IgD-negative memory B cell (primary cell): ENCODE measurements at regions not wholly inside any gene's neighbourhood (a gene's known extent, or its start where the extent isn't known, plus 50 kb on each side); places are given as distances from the start of the nearest gene placed in this dataset.
A peak's percentile ranks its signal among the peaks of the same experiment; 100 is the strongest.
"Not testable (repeated sequence)": the region's sequence is repeated elsewhere in the genome, so short reads cannot be mapped to it uniquely, and the experiment has no call there.

Experiments used
- H3K27ac Mint-ChIP-seq, 3 donors: one replicate each; pipeline ENCODE4 v1.8.0; 2020 to 2022; ENCODE audit warnings: mild to moderate bottlenecking in 3 of 3, mixed read lengths in 3 of 3, moderate library complexity in 1 of 3
- H3K27me3 Mint-ChIP-seq: one replicate; pipeline ENCODE4 v1.8.0; 2021; ENCODE audit warnings: mixed read lengths
- H3K36me3 Mint-ChIP-seq: one replicate; pipeline ENCODE4 v1.8.0; 2020; ENCODE audit warnings: mild to moderate bottlenecking, mixed read lengths
- H3K4me1 Mint-ChIP-seq, 3 donors: one replicate each; pipeline ENCODE4 v1.8.0; 2020 to 2022; ENCODE audit warnings: mixed read lengths in 3 of 3, mild to moderate bottlenecking in 1 of 3
- H3K4me3 Mint-ChIP-seq, 4 donors: one replicate each; pipeline ENCODE4 v1.8.0; 2020 to 2022; ENCODE audit warnings: mild to moderate bottlenecking in 4 of 4, mixed read lengths in 4 of 4, moderate library complexity in 3 of 4
- H3K9me3 Mint-ChIP-seq, 3 donors: one replicate each; pipeline ENCODE4 v1.8.0; 2020 to 2021; ENCODE audit warnings: mixed read lengths in 3 of 3, mild to moderate bottlenecking in 1 of 3

GRCh38 chr14:21780429-21781084 is 106.9 kb upstream of the OR4E1 start:
- no peaks in the 10 kb centered on the region for H3K9me3 Mint-ChIP-seq
- no peak overlapping the region for H3K27ac Mint-ChIP-seq
- H3K4me3 Mint-ChIP-seq, result no peak overlapping the region
- H3K36me3 Mint-ChIP-seq, result peaks cover 2% of the 10 kb centered on the region
- no peaks in the 10 kb centered on the region for H3K4me1 Mint-ChIP-seq
- peaks cover 2% of the 10 kb centered on the region for H3K27me3 Mint-ChIP-seq

GRCh38 chr14:21771671-21772070 is 98.1 kb upstream of the OR4E1 start:
- Mint-ChIP-seq H3K27me3 (peaks cover 2% of the 10 kb centered on the region), H3K4me3 (no peak overlapping the region), H3K9me3 (no peaks in the 10 kb centered on the region), H3K36me3 (no peaks in the 10 kb centered on the region), H3K27ac (no peak overlapping the region), H3K4me1 (no peaks in the 10 kb centered on the region)

GRCh38 chr14:21768875-21769257 is 95.2 kb upstream of the OR4E1 start:
- Mint-ChIP-seq H3K4me3 (no peak overlapping the region), H3K36me3 (no peaks in the 10 kb centered on the region), H3K4me1 (no peaks in the 10 kb centered on the region), H3K27ac (no peak overlapping the region), H3K27me3 (no peaks in the 10 kb centered on the region), H3K9me3 (peaks cover 3 to 6% (median 4%) of the 10 kb centered on the region in 3 donors)

GRCh38 chr14:21768116-21768874 is 94.7 kb upstream of the OR4E1 start:
- Mint-ChIP-seq H3K36me3 (no peaks in the 10 kb centered on the region), H3K27ac (no peak overlapping the region), H3K4me3 (peak overlapping the region in 1 of 4 donors; percentile 9), H3K27me3 (no peaks in the 10 kb centered on the region), H3K4me1 (no peaks in the 10 kb centered on the region), H3K9me3 (peaks cover 3 to 8% (median 7%) of the 10 kb centered on the region in 3 donors)

- H3K4me3 Mint-ChIP-seq, H3K27me3 Mint-ChIP-seq, H3K27ac Mint-ChIP-seq, H3K4me1 Mint-ChIP-seq, H3K36me3 Mint-ChIP-seq: not testable (repeated sequence)
- peaks cover 6 to 13% (median 12%) of the 10 kb centered on the region in 3 donors for H3K9me3 Mint-ChIP-seq
Measured at GRCh38 chr14:21760360-21760759, 86.7 kb upstream of the OR4E1 start.

- Mint-ChIP-seq H3K9me3 (no peaks in the 10 kb centered on the region), H3K27me3 (peaks cover 4% of the 10 kb centered on the region), H3K4me1 (peaks cover 0 to 6% (median 0%) of the 10 kb centered on the region in 3 donors), H3K4me3 (peak overlapping the region in 1 of 4 donors; percentile 30), H3K27ac (no peak overlapping the region), H3K36me3 (no peaks in the 10 kb centered on the region)
Measured at GRCh38 chr14:21749306-21749868, 75.8 kb upstream of the OR4E1 start.

- Mint-ChIP-seq H3K27ac (no peak overlapping the region), H3K4me1 (peaks cover 0 to 6% (median 0%) of the 10 kb centered on the region in 3 donors), H3K36me3 (no peaks in the 10 kb centered on the region), H3K27me3 (peaks cover 4% of the 10 kb centered on the region), H3K4me3 (peak overlapping the region in 1 of 4 donors; percentile 30), H3K9me3 (no peaks in the 10 kb centered on the region)
Measured at GRCh38 chr14:21748869-21749303, 75.3 kb upstream of the OR4E1 start.

- Mint-ChIP-seq H3K27ac (no peak overlapping the region), H3K4me3 (no peak overlapping the region), H3K27me3 (peaks cover 17% of the 10 kb centered on the region), H3K4me1 (peaks cover 0 to 3% (median 0%) of the 10 kb centered on the region in 3 donors), H3K36me3 (no peaks in the 10 kb centered on the region), H3K9me3 (peaks cover 2 to 4% (median 2%) of the 10 kb centered on the region in 3 donors)
Measured at GRCh38 chr14:21735639-21736307, 62.2 kb upstream of the OR4E1 start.

- peaks cover 2 to 4% (median 2%) of the 10 kb centered on the region in 3 donors for H3K9me3 Mint-ChIP-seq
- no peaks in the 10 kb centered on the region for H3K36me3 Mint-ChIP-seq
- H3K4me1 Mint-ChIP-seq, result peaks cover 0 to 3% (median 0%) of the 10 kb centered on the region in 3 donors
- no peak overlapping the region for H3K27ac Mint-ChIP-seq
- no peak overlapping the region for H3K4me3 Mint-ChIP-seq
- H3K27me3 Mint-ChIP-seq, result peaks cover 15% of the 10 kb centered on the region
Measured at GRCh38 chr14:21735200-21735599, 61.6 kb upstream of the OR4E1 start.

- Mint-ChIP-seq H3K4me3 (no peak overlapping the region), H3K4me1 (peaks cover 0 to 5% (median 0%) of the 10 kb centered on the region in 3 donors), H3K36me3 (no peaks in the 10 kb centered on the region), H3K9me3 (peaks cover 2 to 4% (median 2%) of the 10 kb centered on the region in 3 donors), H3K27ac (no peak overlapping the region), H3K27me3 (peaks cover 15% of the 10 kb centered on the region)
Measured at GRCh38 chr14:21734457-21735074, 60.9 kb upstream of the OR4E1 start.

- Mint-ChIP-seq H3K4me3 (no peak overlapping the region), H3K4me1 (peaks cover 0 to 5% (median 0%) of the 10 kb centered on the region in 3 donors), H3K27ac (no peak overlapping the region), H3K9me3 (peaks cover 0 to 7% (median 2%) of the 10 kb centered on the region in 3 donors), H3K27me3 (peaks cover 11% of the 10 kb centered on the region), H3K36me3 (no peaks in the 10 kb centered on the region)
Measured at GRCh38 chr14:21729703-21730233, 56.1 kb upstream of the OR4E1 start.

GRCh38 chr14:21725250-21725649 is 51.6 kb upstream of the OR4E1 start:
- no peak overlapping the region for H3K4me3 Mint-ChIP-seq
- H3K36me3 Mint-ChIP-seq, result no peaks in the 10 kb centered on the region
- peaks cover 18% of the 10 kb centered on the region for H3K27me3 Mint-ChIP-seq
- peaks cover 0 to 3% (median 3%) of the 10 kb centered on the region in 3 donors for H3K9me3 Mint-ChIP-seq
- H3K27ac Mint-ChIP-seq, result no peak overlapping the region
- H3K4me1 Mint-ChIP-seq, result peaks cover 0 to 2% (median 0%) of the 10 kb centered on the region in 3 donors

GRCh38 chr14:21724090-21724973 is 50.7 kb upstream of the OR4E1 start:
- H3K4me1 Mint-ChIP-seq, result no peaks in the 10 kb centered on the region
- no peak overlapping the region for H3K4me3 Mint-ChIP-seq
- H3K27ac Mint-ChIP-seq, result no peak overlapping the region
- no peaks in the 10 kb centered on the region for H3K36me3 Mint-ChIP-seq
- H3K9me3 Mint-ChIP-seq, result peaks cover 0 to 3% (median 3%) of the 10 kb centered on the region in 3 donors
- peaks cover 18% of the 10 kb centered on the region for H3K27me3 Mint-ChIP-seq
